ENCODE measurements at regions not wholly inside any gene's neighbourhood (a gene's known extent, or its start where the extent isn't known, plus 50 kb on each side); places are given as distances from the start of the nearest gene placed in this dataset.

- Histone ChIP-seq H3K36me3 (replicated peaks in 1 of 2; ENCODE audit: insufficient read depth in 1 of 2, low read depth in 2 of 2) (no peaks in the 10 kb centered on the region), H3K27me3 (no peaks in the 10 kb centered on the region), H3K27ac (no peak overlapping the region), H3K9me3 (no peaks in the 10 kb centered on the region), H3K4me1 (no peaks in the 10 kb centered on the region), H3K4me3 (no peak overlapping the region)
- WGBS, 2 donors, result 75 to 88% methylated on average over 2 of the region's 2 CpGs
- DNase-seq, result no peak
- intact Hi-C loops (cut with DNase I), result no loop called here
- no peak for TF ChIP-seq POLR2A (IDR thresholded peaks at IDR 0.05)
- TF ChIP-seq, protein P1, sequence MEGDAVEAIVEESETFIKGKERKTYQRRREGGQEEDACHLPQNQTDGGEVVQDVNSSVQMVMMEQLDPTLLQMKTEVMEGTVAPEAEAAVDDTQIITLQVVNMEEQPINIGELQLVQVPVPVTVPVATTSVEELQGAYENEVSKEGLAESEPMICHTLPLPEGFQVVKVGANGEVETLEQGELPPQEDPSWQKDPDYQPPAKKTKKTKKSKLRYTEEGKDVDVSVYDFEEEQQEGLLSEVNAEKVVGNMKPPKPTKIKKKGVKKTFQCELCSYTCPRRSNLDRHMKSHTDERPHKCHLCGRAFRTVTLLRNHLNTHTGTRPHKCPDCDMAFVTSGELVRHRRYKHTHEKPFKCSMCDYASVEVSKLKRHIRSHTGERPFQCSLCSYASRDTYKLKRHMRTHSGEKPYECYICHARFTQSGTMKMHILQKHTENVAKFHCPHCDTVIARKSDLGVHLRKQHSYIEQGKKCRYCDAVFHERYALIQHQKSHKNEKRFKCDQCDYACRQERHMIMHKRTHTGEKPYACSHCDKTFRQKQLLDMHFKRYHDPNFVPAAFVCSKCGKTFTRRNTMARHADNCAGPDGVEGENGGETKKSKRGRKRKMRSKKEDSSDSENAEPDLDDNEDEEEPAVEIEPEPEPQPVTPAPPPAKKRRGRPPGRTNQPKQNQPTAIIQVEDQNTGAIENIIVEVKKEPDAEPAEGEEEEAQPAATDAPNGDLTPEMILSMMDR (IDR thresholded peaks at IDR 0.05), result no peak
- ATAC-seq, result no peak
Measured at GRCh38 chr2:220452561-220452960, 825.1 kb downstream of the SLC4A3 start.

DNA sequence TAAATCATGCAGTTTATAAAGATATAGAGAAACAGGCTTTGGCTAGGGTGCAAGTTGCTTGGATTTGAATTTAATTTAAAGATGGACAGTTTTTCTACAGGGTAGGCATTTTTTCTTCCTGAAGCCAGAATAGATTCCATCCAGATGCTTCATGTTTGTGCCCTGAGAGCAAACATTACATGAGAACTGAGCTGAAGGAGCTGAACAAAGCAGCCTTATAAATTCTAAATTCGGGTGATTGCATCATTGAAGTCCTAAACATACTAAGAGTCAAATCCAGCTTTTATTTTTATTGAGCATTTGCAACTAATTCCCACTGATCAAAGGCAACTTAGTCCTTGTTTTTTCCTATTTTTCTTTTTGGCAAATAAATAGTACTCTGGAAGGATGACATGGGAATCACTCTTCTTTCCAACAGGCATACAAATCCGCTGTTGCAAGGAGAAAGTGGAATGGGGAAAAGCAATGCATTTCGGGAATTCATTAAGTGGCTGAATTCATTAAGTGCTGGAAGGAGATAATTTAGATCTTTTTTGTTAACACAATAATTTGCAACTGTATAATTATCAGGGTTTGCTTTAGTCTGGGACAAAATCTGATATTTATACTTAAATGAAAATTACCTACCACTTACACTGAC, 828.0 kb downstream of the SLC4A3 start:
- Histone ChIP-seq H3K4me1 (no peaks in the 10 kb centered on the region), H3K27ac (no peak overlapping the region), H3K27me3 (no peaks in the 10 kb centered on the region), H3K9me3 (no peaks in the 10 kb centered on the region), H3K36me3 (replicated peaks in 1 of 2; ENCODE audit: insufficient read depth in 1 of 2, low read depth in 2 of 2) (no peaks in the 10 kb centered on the region), H3K4me3 (no peak overlapping the region)
- intact Hi-C loops (cut with DNase I), result no loop called here
- DNase-seq (no peak), ATAC-seq (no peak)
- 47 to 52% methylated on average over 3 of the region's 3 CpGs for WGBS, 2 donors
- no peak for TF ChIP-seq POLR2A (IDR thresholded peaks at IDR 0.05)
- TF ChIP-seq, protein P1 (IDR thresholded peaks at IDR 0.05), result no peak

- no peaks in the 10 kb centered on the region for H3K4me1 ChIP-seq
- ATAC-seq (no peak), DNase-seq (no peak)
- no peak overlapping the region for H3K27ac ChIP-seq
- no peak for TF ChIP-seq POLR2A (IDR thresholded peaks at IDR 0.05)
- TF ChIP-seq, protein P1 (IDR thresholded peaks at IDR 0.05), result no peak
- H3K9me3 ChIP-seq, result no peaks in the 10 kb centered on the region
- H3K36me3 ChIP-seq (replicated peaks in 1 of 2; ENCODE audit: insufficient read depth in 1 of 2, low read depth in 2 of 2), result no peaks in the 10 kb centered on the region
- H3K4me3 ChIP-seq, result no peak overlapping the region
- H3K27me3 ChIP-seq, result no peaks in the 10 kb centered on the region
- intact Hi-C loops (cut with DNase I), result no loop called here
Measured at GRCh38 chr2:220458051-220458450, 830.6 kb downstream of the SLC4A3 start.

DNA sequence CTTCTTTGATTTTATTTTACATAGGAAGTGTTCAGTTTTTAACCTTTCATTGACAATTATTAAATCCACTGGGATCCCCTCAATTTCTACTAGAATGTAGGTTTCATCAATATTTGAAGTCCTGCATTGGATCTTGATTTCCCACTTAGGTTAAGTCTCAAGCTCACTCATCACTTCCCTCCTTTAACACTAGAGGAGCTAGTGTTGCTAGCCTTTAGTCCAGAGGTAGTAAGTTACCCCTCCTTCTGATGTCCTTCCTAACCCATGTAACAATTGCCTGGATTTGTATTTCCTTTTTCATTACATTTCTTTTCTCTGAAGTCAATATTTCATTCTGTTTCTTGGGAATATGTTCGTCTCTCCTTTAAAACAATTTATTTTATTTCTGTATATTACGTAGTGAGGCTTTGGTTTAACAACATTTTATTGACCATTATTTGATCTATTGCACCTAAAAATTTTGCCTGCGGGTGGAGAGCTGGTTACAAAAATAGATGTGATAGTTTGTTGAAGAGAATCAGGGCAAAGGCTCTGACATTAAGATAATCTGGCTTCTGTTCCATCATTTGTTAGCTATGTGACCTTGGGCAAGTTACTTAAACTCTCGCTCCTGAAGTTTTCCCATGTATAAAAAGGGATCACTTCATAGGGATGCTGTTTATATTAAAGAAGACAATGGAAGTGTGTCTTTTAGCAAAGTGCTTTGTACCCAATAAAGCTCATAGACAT, 833.0 kb downstream of the SLC4A3 start:
- no peak overlapping the region for H3K4me3 ChIP-seq

More for the DNA sequence above, 833.0 kb downstream of the SLC4A3 start:
- H3K36me3 ChIP-seq (replicated peaks in 1 of 2; ENCODE audit: insufficient read depth in 1 of 2, low read depth in 2 of 2), result no peaks in the 10 kb centered on the region
- H3K27me3 ChIP-seq, result no peaks in the 10 kb centered on the region
- H3K4me1 ChIP-seq, result no peaks in the 10 kb centered on the region
- DNase-seq, result no peak
- WGBS, 2 donors, result 58 to 65% methylated on average over 4 of the region's 4 CpGs
- no peaks in the 10 kb centered on the region for H3K9me3 ChIP-seq
- intact Hi-C loops (cut with DNase I), result no loop called here
- no peak for ATAC-seq
- H3K27ac ChIP-seq, result no peak overlapping the region
- TF ChIP-seq POLR2A (IDR thresholded peaks at IDR 0.05), result no peak
- TF ChIP-seq, protein P1 (IDR thresholded peaks at IDR 0.05), result no peak

Measured in body of pancreas (tissue), 4 donors.